ENCODE measurements at regions not wholly inside any gene's neighbourhood (a gene's known extent, or its start where the extent isn't known, plus 50 kb on each side); places are given as distances from the start of the nearest gene placed in this dataset.

GRCh38 chr21:16310176-16310575 is 580.4 kb downstream of the USP25 start:
- TF ChIP-seq CTCF (IDR thresholded peaks at IDR 0.05 in 8 of 11, conservative IDR thresholded peaks at IDR 0.05 in 3 of 11) (no peak), POLR2A (IDR thresholded peaks at IDR 0.05) (no peak)

All from spleen (tissue), 7 donors.